ENCODE measurements at regions not wholly inside any gene's neighbourhood (a gene's known extent, or its start where the extent isn't known, plus 50 kb on each side); places are given as distances from the start of the nearest gene placed in this dataset.

GRCh38 chr15:46442901-46443590, 808.2 kb downstream of the SQOR start:
- H3K4me1 ChIP-seq (ENCODE audit: insufficient read depth, low read length, poor library complexity, severe bottlenecking), result peaks cover 15% of the 10 kb centered on the region
- H3K4me3 ChIP-seq (ENCODE audit: low read depth, low read length, poor library complexity, severe bottlenecking), result no peak overlapping the region
- TF ChIP-seq EZH2 (IDR thresholded peaks at IDR 0.05; ENCODE audit: borderline replicate concordance, low read depth, low read length, poor library complexity, severe bottlenecking) (no peak), CTCF (conservative IDR thresholded peaks at IDR 0.05; ENCODE audit: low read depth, low read length) (no peak)
- peak; percentile 19 for DNase-seq (ENCODE audit: low spot score)
- CTCF ChIA-PET, result no interaction called here
- no peaks in the 10 kb centered on the region for H3K36me3 ChIP-seq (ENCODE audit: insufficient read depth, low read length, poor library complexity, severe bottlenecking)
- intact Hi-C loops (cut with micrococcal nuclease; ENCODE audit: unreplicated experiment), result no loop called here
- H3K9me3 ChIP-seq (ENCODE audit: low read depth, low read length, poor library complexity, severe bottlenecking), result no peaks in the 10 kb centered on the region
- no TSS peak for BruUV-seq (replicated peaks)
- H3K27me3 ChIP-seq (replicated peaks; ENCODE audit: insufficient read depth, low read depth, low read length, poor library complexity), result no peaks in the 10 kb centered on the region
- H3K27ac ChIP-seq (ENCODE audit: low read depth, low read length, poor library complexity, severe bottlenecking), result no peak overlapping the region
- POLR2A ChIA-PET (ENCODE audit: low non-redundant PET), result no interaction called here

- no peaks in the 10 kb centered on the region for H3K36me3 ChIP-seq (ENCODE audit: insufficient read depth, low read length, poor library complexity, severe bottlenecking)
- intact Hi-C loops (cut with micrococcal nuclease; ENCODE audit: unreplicated experiment), result no loop called here
- H3K27ac ChIP-seq (ENCODE audit: low read depth, low read length, poor library complexity, severe bottlenecking), result no peak overlapping the region
- H3K4me3 ChIP-seq (ENCODE audit: low read depth, low read length, poor library complexity, severe bottlenecking), result no peak overlapping the region
- no peaks in the 10 kb centered on the region for H3K9me3 ChIP-seq (ENCODE audit: low read depth, low read length, poor library complexity, severe bottlenecking)
- TF ChIP-seq CTCF (conservative IDR thresholded peaks at IDR 0.05; ENCODE audit: low read depth, low read length) (no peak), EZH2 (IDR thresholded peaks at IDR 0.05; ENCODE audit: borderline replicate concordance, low read depth, low read length, poor library complexity, severe bottlenecking) (no peak)
- H3K4me1 ChIP-seq (ENCODE audit: insufficient read depth, low read length, poor library complexity, severe bottlenecking), result peaks cover 6% of the 10 kb centered on the region
- POLR2A ChIA-PET (ENCODE audit: low non-redundant PET), result no interaction called here
- CTCF ChIA-PET, result no interaction called here
- H3K27me3 ChIP-seq (replicated peaks; ENCODE audit: insufficient read depth, low read depth, low read length, poor library complexity), result no peaks in the 10 kb centered on the region
- DNase-seq (ENCODE audit: low spot score), result no peak
- no TSS peak for BruUV-seq (replicated peaks)
These were observed 815.4 kb downstream of the SQOR start for GRCh38 chr15:46450112-46450809.

GRCh38 chr15:46450810-46451182, 816.0 kb downstream of the SQOR start:
- CTCF ChIA-PET, result no interaction called here
- intact Hi-C loops (cut with micrococcal nuclease; ENCODE audit: unreplicated experiment), result no loop called here

More at GRCh38 chr15:46450810-46451182, 816.0 kb downstream of the SQOR start:
- Histone ChIP-seq H3K9me3 (ENCODE audit: low read depth, low read length, poor library complexity, severe bottlenecking) (no peaks in the 10 kb centered on the region), H3K4me1 (ENCODE audit: insufficient read depth, low read length, poor library complexity, severe bottlenecking) (peaks cover 6% of the 10 kb centered on the region), H3K27ac (ENCODE audit: low read depth, low read length, poor library complexity, severe bottlenecking) (no peak overlapping the region), H3K36me3 (ENCODE audit: insufficient read depth, low read length, poor library complexity, severe bottlenecking) (no peaks in the 10 kb centered on the region), H3K4me3 (ENCODE audit: low read depth, low read length, poor library complexity, severe bottlenecking) (no peak overlapping the region), H3K27me3 (replicated peaks; ENCODE audit: insufficient read depth, low read depth, low read length, poor library complexity) (no peaks in the 10 kb centered on the region)
- POLR2A ChIA-PET (ENCODE audit: low non-redundant PET), result no interaction called here
- no peak for TF ChIP-seq CTCF (conservative IDR thresholded peaks at IDR 0.05; ENCODE audit: low read depth, low read length)
- TF ChIP-seq EZH2 (IDR thresholded peaks at IDR 0.05; ENCODE audit: borderline replicate concordance, low read depth, low read length, poor library complexity, severe bottlenecking), result no peak
- no peak for DNase-seq (ENCODE audit: low spot score)
- BruUV-seq (replicated peaks), result no TSS peak
